ENCODE measurements at regions not wholly inside any gene's neighbourhood (a gene's known extent, or its start where the extent isn't known, plus 50 kb on each side); places are given as distances from the start of the nearest gene placed in this dataset.
"Not testable (repeated sequence)": the region's sequence is repeated elsewhere in the genome, so short reads cannot be mapped to it uniquely, and the experiment has no call there.

GRCh38 chr2:207341804-207342203 lies 176.1 kb upstream of the KLF7 start:
- DNase-seq (ENCODE audit: low spot score, unreplicated experiment): no peak
- H3K4me1 Mint-ChIP-seq (ENCODE audit: low read depth): peaks cover 18% of the 10 kb centered on the region
- no peak overlapping the region for H3K4me3 Mint-ChIP-seq (ENCODE audit: low read depth)
- no peaks in the 10 kb centered on the region for H3K27me3 Mint-ChIP-seq
- H3K36me3 Mint-ChIP-seq (ENCODE audit: insufficient read depth): peaks cover 2% of the 10 kb centered on the region
- peaks cover 15% of the 10 kb centered on the region for H3K9me3 Mint-ChIP-seq (ENCODE audit: low read depth)
- no peak for TF ChIP-seq CTCF (IDR thresholded peaks at IDR 0.05; ENCODE audit: unreplicated experiment)
- peak overlapping the region; percentile 23 for H3K27ac Mint-ChIP-seq

GRCh38 chr2:207344596-207345394 lies 179.0 kb upstream of the KLF7 start:
- DNase-seq (ENCODE audit: low spot score, unreplicated experiment); H3K36me3 Mint-ChIP-seq (ENCODE audit: insufficient read depth); H3K27ac Mint-ChIP-seq; H3K27me3 Mint-ChIP-seq; H3K4me3 Mint-ChIP-seq (ENCODE audit: low read depth): not testable (repeated sequence)
- peaks cover 39% of the 10 kb centered on the region for H3K9me3 Mint-ChIP-seq (ENCODE audit: low read depth)
- H3K4me1 Mint-ChIP-seq (ENCODE audit: low read depth): peaks cover 18% of the 10 kb centered on the region

GRCh38 chr2:207351171-207351570 lies 178.6 kb upstream of the CREB1 start:
- peaks cover 2% of the 10 kb centered on the region for H3K36me3 Mint-ChIP-seq (ENCODE audit: insufficient read depth)

DNA sequence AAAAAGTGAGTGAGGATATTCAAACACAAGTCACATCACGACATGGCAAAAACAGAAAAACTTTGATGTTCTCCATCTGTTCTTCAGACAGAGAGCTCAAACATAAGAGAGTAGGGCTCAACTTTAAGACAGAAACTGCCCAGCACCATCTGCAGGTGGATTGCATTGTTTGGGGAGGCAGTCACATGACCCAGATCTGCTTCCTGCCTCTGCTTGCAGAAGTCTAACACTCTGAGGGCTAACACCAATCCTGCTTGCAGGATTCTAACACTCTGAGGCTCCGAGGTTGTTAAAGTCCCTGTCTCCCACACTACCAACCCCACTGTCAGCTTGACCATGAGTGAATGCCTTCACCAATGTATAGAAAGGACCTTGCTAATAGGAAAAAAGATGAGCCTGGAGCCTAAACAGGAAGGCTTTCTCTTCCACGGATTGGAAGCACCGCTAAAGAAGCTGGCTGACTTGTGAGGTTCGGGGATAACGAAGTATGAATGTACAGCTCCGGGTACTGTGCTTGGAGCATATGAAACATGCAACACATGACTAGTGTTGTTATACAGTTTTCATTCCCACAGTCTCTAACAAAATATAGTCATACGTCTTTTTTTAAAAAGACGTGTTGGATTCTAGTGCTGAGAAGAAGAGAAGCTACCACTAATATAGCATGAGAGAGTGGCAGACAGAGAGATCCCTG lies 176.6 kb upstream of the CREB1 start:
- Mint-ChIP-seq H3K9me3 (ENCODE audit: low read depth) (peaks cover 12% of the 10 kb centered on the region), H3K4me3 (ENCODE audit: low read depth) (no peak overlapping the region), H3K27me3 (no peaks in the 10 kb centered on the region), H3K27ac (peak overlapping the region; percentile 45), H3K4me1 (ENCODE audit: low read depth) (no peaks in the 10 kb centered on the region), H3K36me3 (ENCODE audit: insufficient read depth) (no peaks in the 10 kb centered on the region)
- DNase-seq (ENCODE audit: low spot score, unreplicated experiment): no peak
- TF ChIP-seq CTCF (IDR thresholded peaks at IDR 0.05; ENCODE audit: unreplicated experiment): no peak

More at GRCh38 chr2:207351171-207351570, 178.6 kb upstream of the CREB1 start:
- no peak for DNase-seq (ENCODE audit: low spot score, unreplicated experiment)
- Mint-ChIP-seq H3K27me3 (no peaks in the 10 kb centered on the region), H3K9me3 (ENCODE audit: low read depth) (peaks cover 28% of the 10 kb centered on the region), H3K27ac (no peak overlapping the region), H3K4me1 (ENCODE audit: low read depth) (no peaks in the 10 kb centered on the region), H3K4me3 (ENCODE audit: low read depth) (no peak overlapping the region)
- TF ChIP-seq CTCF (IDR thresholded peaks at IDR 0.05; ENCODE audit: unreplicated experiment): no peak

- H3K27ac Mint-ChIP-seq: no peak overlapping the region
- no peak for TF ChIP-seq CTCF (IDR thresholded peaks at IDR 0.05; ENCODE audit: unreplicated experiment)
- DNase-seq (ENCODE audit: low spot score, unreplicated experiment): no peak
- H3K4me1 Mint-ChIP-seq (ENCODE audit: low read depth): no peaks in the 10 kb centered on the region
- no peak overlapping the region for H3K4me3 Mint-ChIP-seq (ENCODE audit: low read depth)
- H3K36me3 Mint-ChIP-seq (ENCODE audit: insufficient read depth): no peaks in the 10 kb centered on the region
- no peaks in the 10 kb centered on the region for H3K27me3 Mint-ChIP-seq
- H3K9me3 Mint-ChIP-seq (ENCODE audit: low read depth): peaks cover 5% of the 10 kb centered on the region
Observed at GRCh38 chr2:207353836-207354235, 175.9 kb upstream of the CREB1 start.
